GM23248 (cell line): ENCODE measurements at regions not wholly inside any gene's neighbourhood (a gene's known extent, or its start where the extent isn't known, plus 50 kb on each side); places are given as distances from the start of the nearest gene placed in this dataset.

ENCODE experiments used
- DNase-seq: peaks from one replicate; pipeline ENCODE4 v3.0.0-alpha.2; 2015
- H2AFZ ChIP-seq: fragments of 200-600 bp; sonication (generic); 2 replicates; pipeline ENCODE4 v1.6.1; 2016; ENCODE audit warnings: antibody characterized with exemption
- H3F3A ChIP-seq: fragments of 200-600 bp; sonication (generic); 2 replicates; pipeline ENCODE4 v1.6.1; 2016; ENCODE audit warnings: mild to moderate bottlenecking, antibody characterized with exemption, mixed run types; ENCODE audit not compliant: insufficient read depth
- H3K27ac ChIP-seq: fragments of 200-600 bp; sonication (generic); 2 replicates; pipeline ENCODE4 v1.5.1; 2016; ENCODE audit warnings: mild to moderate bottlenecking
- H3K27me3 ChIP-seq: fragments of 200-600 bp; sonication (generic); replicated peaks from 2 replicates; pipeline ENCODE4 v1.6.1; 2016; ENCODE audit warnings: mild to moderate bottlenecking; ENCODE audit not compliant: insufficient read depth
- H3K36me3 ChIP-seq: fragments of 200-600 bp; sonication (generic); 2 replicates; pipeline ENCODE4 v1.6.1; 2016; ENCODE audit warnings: low read depth, mild to moderate bottlenecking
- H3K4me1 ChIP-seq: fragments of 200-600 bp; sonication (generic); 2 replicates; pipeline ENCODE4 v1.6.1; 2016; ENCODE audit warnings: mild to moderate bottlenecking; ENCODE audit not compliant: insufficient read depth
- H3K4me2 ChIP-seq: fragments of 200-600 bp; sonication (generic); one replicate; pipeline ENCODE4 v1.6.1; 2016; ENCODE audit warnings: mild to moderate bottlenecking; ENCODE audit not compliant: unreplicated experiment
- H3K4me3 ChIP-seq: fragments of 200-600 bp; sonication (generic); 2 replicates; pipeline ENCODE4 v1.5.1; 2016; ENCODE audit warnings: mild to moderate bottlenecking
- H3K79me2 ChIP-seq: fragments of 200-600 bp; sonication (generic); 2 replicates; pipeline ENCODE4 v1.6.1; 2016; ENCODE audit warnings: mild to moderate bottlenecking; ENCODE audit not compliant: insufficient read depth
- H3K9ac ChIP-seq: fragments of 200-600 bp; sonication (generic); 2 replicates; pipeline ENCODE4 v1.6.1; 2016; ENCODE audit warnings: mild to moderate bottlenecking
- H3K9me2 ChIP-seq: fragments of 200-600 bp; sonication (generic); 2 replicates; pipeline ENCODE4 v1.6.1; 2016; ENCODE audit warnings: mixed run types, mild to moderate bottlenecking, moderate library complexity; ENCODE audit not compliant: insufficient read depth
- H3K9me3 ChIP-seq: fragments of 200-600 bp; sonication (generic); one replicate; pipeline ENCODE4 v1.6.1; 2017; ENCODE audit warnings: low read depth
- H4K20me1 ChIP-seq: fragments of 200-600 bp; sonication (generic); 2 replicates; pipeline ENCODE4 v1.6.0; 2016; ENCODE audit not compliant: insufficient read depth
- EZH2 ChIP-seq: fragments of 200-600 bp; sonication (generic); IDR thresholded peaks from 2 replicates; pipeline ENCODE4 v1.6.1; 2018; ENCODE audit warnings: antibody characterized with exemption, mild to moderate bottlenecking; ENCODE audit not compliant: insufficient read depth, poor library complexity, severe bottlenecking
- EZH2phosphoT487 ChIP-seq: fragments of 200-600 bp; sonication (generic); IDR thresholded peaks from 2 replicates; pipeline ENCODE4 v1.6.1; 2018; ENCODE audit warnings: antibody characterized with exemption, moderate library complexity, mild to moderate bottlenecking, low read depth; ENCODE audit not compliant: insufficient read depth
- WGBS, 2 experiments: methylation state at CpG; one replicate each; pipeline ENCODE4 v1.1.6; 2015 to 2017; ENCODE audit warnings: low lambda C conversion rate in 2 of 2, low coverage in 1 of 2; ENCODE audit errors: missing lambda C conversion rate in 2 of 2; 5-methylcytosine and 5-hydroxymethylcytosine counted together
- in situ Hi-C: fragments of 300-500 bp; cut with MboI; formaldehyde crosslinking; loops from 2 replicates; pipeline ENCODE4 v1.15.0; 2020

- no peaks in the 10 kb centered on the region for H3F3A ChIP-seq
- TF ChIP-seq EZH2 (no peak), EZH2phosphoT487 (no peak)
- H3K4me3 ChIP-seq, result no peak overlapping the region
These were observed 175.5 kb upstream of the SLC30A5 start for GRCh38 chr5:68918306-68918705.

GRCh38 chr5:68919988-68920490 is 173.8 kb upstream of the SLC30A5 start:
- Histone ChIP-seq H3K27me3 (no peaks in the 10 kb centered on the region; the same call in 1 of the 2 replicates), H2AFZ (no peak overlapping the region), H3K36me3 (no peaks in the 10 kb centered on the region), H3K4me3 (no peak overlapping the region), H3F3A (no peaks in the 10 kb centered on the region), H3K79me2 (no peaks in the 10 kb centered on the region), H3K27ac (no peak overlapping the region), H4K20me1 (no peaks in the 10 kb centered on the region), H3K4me2 (no peak overlapping the region), H3K9me3 (no peaks in the 10 kb centered on the region), H3K4me1 (no peaks in the 10 kb centered on the region), H3K9ac (no peak overlapping the region), H3K9me2 (no peaks in the 10 kb centered on the region)
- in situ Hi-C loops, result no loop called here
- 59 to 65% methylated on average over 3 of the region's 3 CpGs for WGBS, 2 experiments
- no peak for TF ChIP-seq EZH2
- no peak for TF ChIP-seq EZH2phosphoT487
- no peak for DNase-seq

More at GRCh38 chr5:68918306-68918705, 175.5 kb upstream of the SLC30A5 start:
- H3K9me2 ChIP-seq, result no peaks in the 10 kb centered on the region
- no peak overlapping the region for H2AFZ ChIP-seq
- H3K9me3 ChIP-seq, result no peaks in the 10 kb centered on the region
- H3K27ac ChIP-seq, result no peak overlapping the region
- H4K20me1 ChIP-seq, result no peaks in the 10 kb centered on the region
- H3K4me2 ChIP-seq, result no peak overlapping the region
- H3K9ac ChIP-seq, result no peak overlapping the region
- H3K36me3 ChIP-seq, result no peaks in the 10 kb centered on the region
- H3K79me2 ChIP-seq, result no peaks in the 10 kb centered on the region
- no peaks in the 10 kb centered on the region for H3K4me1 ChIP-seq
- DNase-seq, result no peak
- WGBS, 2 experiments, result 72 to 76% methylated on average over 4 of the region's 4 CpGs
- in situ Hi-C loops, result no loop called here
- no peaks in the 10 kb centered on the region; the same call in 1 of the 2 replicates for H3K27me3 ChIP-seq

- 86 to 94% methylated on average over 11 to 28 of the region's 28 CpGs for WGBS, 2 experiments
- no peaks in the 10 kb centered on the region; the same call in 1 of the 2 replicates for H3K27me3 ChIP-seq
- no peak overlapping the region for H3K9ac ChIP-seq
- H3K9me2 ChIP-seq, result no peaks in the 10 kb centered on the region
- H3K4me3 ChIP-seq, result no peak overlapping the region
- no peak for TF ChIP-seq EZH2phosphoT487
- no peaks in the 10 kb centered on the region for H3K9me3 ChIP-seq
- H3F3A ChIP-seq, result no peaks in the 10 kb centered on the region
- H3K27ac ChIP-seq, result no peak overlapping the region
- H3K79me2 ChIP-seq, result no peaks in the 10 kb centered on the region
- no peak overlapping the region for H2AFZ ChIP-seq
- H4K20me1 ChIP-seq, result no peaks in the 10 kb centered on the region
- H3K4me2 ChIP-seq, result no peak overlapping the region
- in situ Hi-C loops, result no loop called here
- DNase-seq, result no peak
- H3K36me3 ChIP-seq, result no peaks in the 10 kb centered on the region
- no peaks in the 10 kb centered on the region for H3K4me1 ChIP-seq
These were observed 172.9 kb upstream of the SLC30A5 start for GRCh38 chr5:68920888-68921287.

- Histone ChIP-seq H3K36me3 (no peaks in the 10 kb centered on the region), H3K27ac (no peak overlapping the region), H3K27me3 (no peaks in the 10 kb centered on the region; the same call in 1 of the 2 replicates), H3K9me3 (no peaks in the 10 kb centered on the region), H3K4me3 (no peak overlapping the region), H3K9ac (no peak overlapping the region), H3K9me2 (no peaks in the 10 kb centered on the region), H3K4me2 (no peak overlapping the region), H3K4me1 (no peaks in the 10 kb centered on the region), H4K20me1 (no peaks in the 10 kb centered on the region), H2AFZ (no peak overlapping the region), H3K79me2 (no peaks in the 10 kb centered on the region), H3F3A (no peaks in the 10 kb centered on the region)
- 37 to 44% methylated on average over 3 of the region's 3 CpGs for WGBS, 2 experiments
- no peak for DNase-seq
- TF ChIP-seq EZH2phosphoT487, result no peak
- in situ Hi-C loops, result no loop called here
These were observed 171.4 kb upstream of the SLC30A5 start for GRCh38 chr5:68922172-68922987.
